ENCODE measurements at regions not wholly inside any gene's neighbourhood (a gene's known extent, or its start where the extent isn't known, plus 50 kb on each side); places are given as distances from the start of the nearest gene placed in this dataset.

DNA sequence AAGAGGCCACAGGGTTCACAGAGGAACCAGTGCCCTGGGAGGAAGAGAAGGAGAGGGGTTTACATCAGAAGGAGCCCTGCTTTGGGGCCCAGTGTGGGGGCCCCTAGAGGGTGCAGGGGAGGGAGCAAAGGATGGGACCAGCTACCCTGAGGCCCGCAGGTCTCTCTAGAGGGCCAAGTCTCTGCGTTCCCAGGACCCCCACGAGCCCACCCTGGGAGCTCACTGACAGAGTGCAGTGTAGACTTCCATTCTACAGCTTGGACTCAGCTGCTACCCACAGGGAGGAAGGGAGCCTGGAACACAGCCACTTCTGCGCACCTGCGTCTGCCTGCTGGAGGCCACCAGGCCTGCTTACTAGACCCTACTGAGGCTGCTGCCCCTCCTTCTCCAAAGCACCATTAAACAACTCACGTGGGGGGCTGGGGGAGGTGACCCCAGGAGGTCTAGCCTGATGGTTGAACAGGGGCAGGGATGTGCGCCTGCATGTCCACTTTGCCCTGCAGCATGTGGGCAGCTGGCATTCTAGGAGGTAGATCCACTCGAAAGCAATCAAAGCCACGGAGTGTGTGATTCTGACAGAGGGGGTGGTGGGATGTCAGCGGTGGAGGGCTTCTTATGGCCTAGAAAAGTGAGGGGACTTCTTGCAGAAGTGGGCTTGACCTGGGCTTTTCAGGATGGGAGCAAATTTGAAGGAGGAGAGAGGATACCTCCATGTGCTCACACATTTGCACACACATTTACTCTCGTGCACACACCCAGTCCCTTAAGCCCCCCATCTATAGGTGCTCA, 90.2 kb downstream of the ZFP36L2 start:
- TF ChIP-seq CTCF (IDR thresholded peaks at IDR 0.05 in 2 of 3, conservative IDR thresholded peaks at IDR 0.05 in 1 of 3; ENCODE audit: control insufficient read depth in 2 of 3, extremely low read depth in 1 of 3, insufficient read depth in 1 of 3, low read depth in 3 of 3, low read length in 3 of 3): no peak
- TF ChIP-seq POU2F2 (IDR thresholded peaks at IDR 0.05; ENCODE audit: borderline replicate concordance, low read depth, low read length): no peak
- no peak for TF ChIP-seq HDAC2 (IDR thresholded peaks at IDR 0.05)
- TF ChIP-seq SRF (IDR thresholded peaks at IDR 0.05; ENCODE audit: low read depth in 2 of 2, low read length in 2 of 2): no peak
- TF ChIP-seq, protein P1, sequence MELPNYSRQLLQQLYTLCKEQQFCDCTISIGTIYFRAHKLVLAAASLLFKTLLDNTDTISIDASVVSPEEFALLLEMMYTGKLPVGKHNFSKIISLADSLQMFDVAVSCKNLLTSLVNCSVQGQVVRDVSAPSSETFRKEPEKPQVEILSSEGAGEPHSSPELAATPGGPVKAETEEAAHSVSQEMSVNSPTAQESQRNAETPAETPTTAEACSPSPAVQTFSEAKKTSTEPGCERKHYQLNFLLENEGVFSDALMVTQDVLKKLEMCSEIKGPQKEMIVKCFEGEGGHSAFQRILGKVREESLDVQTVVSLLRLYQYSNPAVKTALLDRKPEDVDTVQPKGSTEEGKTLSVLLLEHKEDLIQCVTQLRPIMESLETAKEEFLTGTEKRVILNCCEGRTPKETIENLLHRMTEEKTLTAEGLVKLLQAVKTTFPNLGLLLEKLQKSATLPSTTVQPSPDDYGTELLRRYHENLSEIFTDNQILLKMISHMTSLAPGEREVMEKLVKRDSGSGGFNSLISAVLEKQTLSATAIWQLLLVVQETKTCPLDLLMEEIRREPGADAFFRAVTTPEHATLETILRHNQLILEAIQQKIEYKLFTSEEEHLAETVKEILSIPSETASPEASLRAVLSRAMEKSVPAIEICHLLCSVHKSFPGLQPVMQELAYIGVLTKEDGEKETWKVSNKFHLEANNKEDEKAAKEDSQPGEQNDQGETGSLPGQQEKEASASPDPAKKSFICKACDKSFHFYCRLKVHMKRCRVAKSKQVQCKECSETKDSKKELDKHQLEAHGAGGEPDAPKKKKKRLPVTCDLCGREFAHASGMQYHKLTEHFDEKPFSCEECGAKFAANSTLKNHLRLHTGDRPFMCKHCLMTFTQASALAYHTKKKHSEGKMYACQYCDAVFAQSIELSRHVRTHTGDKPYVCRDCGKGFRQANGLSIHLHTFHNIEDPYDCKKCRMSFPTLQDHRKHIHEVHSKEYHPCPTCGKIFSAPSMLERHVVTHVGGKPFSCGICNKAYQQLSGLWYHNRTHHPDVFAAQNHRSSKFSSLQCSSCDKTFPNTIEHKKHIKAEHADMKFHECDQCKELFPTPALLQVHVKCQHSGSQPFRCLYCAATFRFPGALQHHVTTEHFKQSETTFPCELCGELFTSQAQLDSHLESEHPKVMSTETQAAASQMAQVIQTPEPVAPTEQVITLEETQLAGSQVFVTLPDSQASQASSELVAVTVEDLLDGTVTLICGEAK (IDR thresholded peaks at IDR 0.05; ENCODE audit: borderline replicate concordance): no peak
- no peak for TF ChIP-seq CHD1 (IDR thresholded peaks at IDR 0.05; ENCODE audit: low read depth, low read length)
- no peak for TF ChIP-seq SUZ12 (IDR thresholded peaks at IDR 0.05; ENCODE audit: unreplicated experiment)
- no peak for TF ChIP-seq BCL3 (IDR thresholded peaks at IDR 0.05; ENCODE audit: borderline replicate concordance, insufficient read depth, low read depth, low read length, poor library complexity, severe bottlenecking)
- no peak for TF ChIP-seq ZZZ3 (IDR thresholded peaks at IDR 0.05; ENCODE audit: control insufficient read depth, insufficient read length, low read depth)
- no peak for TF ChIP-seq POLR2A (IDR thresholded peaks at IDR 0.05; ENCODE audit: low read depth, low read length)
